HL-60 (cell line): ENCODE measurements at regions not wholly inside any gene's neighbourhood (a gene's known extent, or its start where the extent isn't known, plus 50 kb on each side); places are given as distances from the start of the nearest gene placed in this dataset.

Experiments used
- DNase-seq, 2 experiments: peaks; one replicate each; pipeline ENCODE4 v3.0.0-alpha.2; 2010 to 2020; ENCODE audit warnings: low read depth in 1 of 2, low spot score in 1 of 2
- H3K27ac ChIP-seq: fragments of 250-450 bp; sonication (Bioruptor Pico); replicated peaks from 2 replicates; pipeline ENCODE4 v1.5.1; 2020; ENCODE audit warnings: mild to moderate bottlenecking, moderate library complexity
- H3K27me3 ChIP-seq: fragments of 250-450 bp; sonication (Bioruptor Pico); 2 replicates; pipeline ENCODE4 v1.5.1; 2021; ENCODE audit warnings: mild to moderate bottlenecking, moderate library complexity; ENCODE audit not compliant: insufficient read depth, poor library complexity, severe bottlenecking
- H3K4me3 ChIP-seq: replicated peaks from 2 replicates; pipeline ENCODE4 v1.5.1; 2011; ENCODE audit warnings: mild to moderate bottlenecking, control low read depth, low read length; ENCODE audit not compliant: insufficient read depth
- GABPA ChIP-seq: IDR thresholded peaks from 2 replicates; pipeline ENCODE4 v1.6.1; 2012; ENCODE audit warnings: low read depth
- POLR2AphosphoS5 ChIP-seq: IDR thresholded peaks from 2 replicates; pipeline ENCODE4 v1.6.1; 2012; ENCODE audit warnings: low read depth
- SPI1 ChIP-seq: IDR thresholded peaks from 2 replicates; pipeline ENCODE4 v1.6.1; 2012; ENCODE audit warnings: low read depth, mild to moderate bottlenecking, borderline replicate concordance
- TF ChIP-seq, protein P1 (sequence below): IDR thresholded peaks from 2 replicates; pipeline ENCODE4 v1.6.1; 2012; ENCODE audit warnings: low read depth; ENCODE audit not compliant: insufficient replicate concordance
- TF ChIP-seq, protein P2 (sequence below): IDR thresholded peaks from one replicate; pipeline ENCODE4 v1.5.1; 2011; ENCODE audit warnings: low read length, control low read depth, inconsistent platforms; ENCODE audit not compliant: insufficient read depth

DNA sequence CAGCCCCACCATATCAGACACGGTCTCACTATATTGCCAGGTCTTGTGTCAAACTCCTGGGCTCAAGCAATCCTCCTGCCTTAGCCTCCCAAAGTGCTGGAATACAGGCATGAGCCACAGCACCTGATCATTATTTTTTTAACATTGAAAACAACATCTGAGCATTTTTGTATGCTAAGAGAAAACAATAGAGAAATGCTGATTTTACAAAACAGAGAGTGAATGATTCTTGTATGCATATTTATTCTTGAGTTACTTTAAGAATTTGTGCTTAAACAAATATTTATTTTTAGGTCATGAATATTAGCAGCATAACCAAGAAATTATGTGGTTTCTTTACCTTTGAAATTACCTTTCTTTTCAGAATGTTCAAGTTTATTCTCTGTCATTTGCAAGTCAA lies 81.8 kb upstream of the KITLG start:
- DNase-seq, result no peak
- no peaks in the 10 kb centered on the region for H3K27me3 ChIP-seq
- H3K27ac ChIP-seq, result no peak overlapping the region
- H3K4me3 ChIP-seq, result no peak overlapping the region
- TF ChIP-seq, protein P1, sequence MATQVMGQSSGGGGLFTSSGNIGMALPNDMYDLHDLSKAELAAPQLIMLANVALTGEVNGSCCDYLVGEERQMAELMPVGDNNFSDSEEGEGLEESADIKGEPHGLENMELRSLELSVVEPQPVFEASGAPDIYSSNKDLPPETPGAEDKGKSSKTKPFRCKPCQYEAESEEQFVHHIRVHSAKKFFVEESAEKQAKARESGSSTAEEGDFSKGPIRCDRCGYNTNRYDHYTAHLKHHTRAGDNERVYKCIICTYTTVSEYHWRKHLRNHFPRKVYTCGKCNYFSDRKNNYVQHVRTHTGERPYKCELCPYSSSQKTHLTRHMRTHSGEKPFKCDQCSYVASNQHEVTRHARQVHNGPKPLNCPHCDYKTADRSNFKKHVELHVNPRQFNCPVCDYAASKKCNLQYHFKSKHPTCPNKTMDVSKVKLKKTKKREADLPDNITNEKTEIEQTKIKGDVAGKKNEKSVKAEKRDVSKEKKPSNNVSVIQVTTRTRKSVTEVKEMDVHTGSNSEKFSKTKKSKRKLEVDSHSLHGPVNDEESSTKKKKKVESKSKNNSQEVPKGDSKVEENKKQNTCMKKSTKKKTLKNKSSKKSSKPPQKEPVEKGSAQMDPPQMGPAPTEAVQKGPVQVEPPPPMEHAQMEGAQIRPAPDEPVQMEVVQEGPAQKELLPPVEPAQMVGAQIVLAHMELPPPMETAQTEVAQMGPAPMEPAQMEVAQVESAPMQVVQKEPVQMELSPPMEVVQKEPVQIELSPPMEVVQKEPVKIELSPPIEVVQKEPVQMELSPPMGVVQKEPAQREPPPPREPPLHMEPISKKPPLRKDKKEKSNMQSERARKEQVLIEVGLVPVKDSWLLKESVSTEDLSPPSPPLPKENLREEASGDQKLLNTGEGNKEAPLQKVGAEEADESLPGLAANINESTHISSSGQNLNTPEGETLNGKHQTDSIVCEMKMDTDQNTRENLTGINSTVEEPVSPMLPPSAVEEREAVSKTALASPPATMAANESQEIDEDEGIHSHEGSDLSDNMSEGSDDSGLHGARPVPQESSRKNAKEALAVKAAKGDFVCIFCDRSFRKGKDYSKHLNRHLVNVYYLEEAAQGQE, result no peak
- TF ChIP-seq, protein P2, sequence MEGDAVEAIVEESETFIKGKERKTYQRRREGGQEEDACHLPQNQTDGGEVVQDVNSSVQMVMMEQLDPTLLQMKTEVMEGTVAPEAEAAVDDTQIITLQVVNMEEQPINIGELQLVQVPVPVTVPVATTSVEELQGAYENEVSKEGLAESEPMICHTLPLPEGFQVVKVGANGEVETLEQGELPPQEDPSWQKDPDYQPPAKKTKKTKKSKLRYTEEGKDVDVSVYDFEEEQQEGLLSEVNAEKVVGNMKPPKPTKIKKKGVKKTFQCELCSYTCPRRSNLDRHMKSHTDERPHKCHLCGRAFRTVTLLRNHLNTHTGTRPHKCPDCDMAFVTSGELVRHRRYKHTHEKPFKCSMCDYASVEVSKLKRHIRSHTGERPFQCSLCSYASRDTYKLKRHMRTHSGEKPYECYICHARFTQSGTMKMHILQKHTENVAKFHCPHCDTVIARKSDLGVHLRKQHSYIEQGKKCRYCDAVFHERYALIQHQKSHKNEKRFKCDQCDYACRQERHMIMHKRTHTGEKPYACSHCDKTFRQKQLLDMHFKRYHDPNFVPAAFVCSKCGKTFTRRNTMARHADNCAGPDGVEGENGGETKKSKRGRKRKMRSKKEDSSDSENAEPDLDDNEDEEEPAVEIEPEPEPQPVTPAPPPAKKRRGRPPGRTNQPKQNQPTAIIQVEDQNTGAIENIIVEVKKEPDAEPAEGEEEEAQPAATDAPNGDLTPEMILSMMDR, result no peak
- no peak for TF ChIP-seq GABPA
- TF ChIP-seq SPI1, result no peak
- no peak for TF ChIP-seq POLR2AphosphoS5

DNA sequence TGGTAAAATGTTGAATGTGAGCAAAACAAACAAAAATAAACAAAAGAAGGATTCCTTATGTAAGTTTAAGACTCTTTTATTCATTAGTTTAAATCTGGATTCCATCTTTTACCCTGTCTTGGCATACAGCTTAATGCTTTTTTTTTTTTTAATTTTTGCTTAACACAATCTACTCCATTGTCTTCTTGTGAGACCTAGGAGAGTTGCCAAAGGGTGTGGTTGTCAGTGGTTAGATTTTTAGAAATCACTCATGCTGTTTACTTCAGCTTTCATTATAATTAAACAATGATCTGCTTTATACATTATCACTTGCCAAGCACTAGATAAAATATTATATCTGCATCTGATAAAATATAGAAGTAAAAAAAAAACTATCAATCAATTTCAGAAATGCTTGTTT lies 77.7 kb upstream of the KITLG start:
- no peak for DNase-seq
- H3K27ac ChIP-seq, result no peak overlapping the region
- H3K27me3 ChIP-seq, result no peaks in the 10 kb centered on the region
- H3K4me3 ChIP-seq, result no peak overlapping the region
- TF ChIP-seq SPI1 (no peak), GABPA (no peak), POLR2AphosphoS5 (no peak)
- TF ChIP-seq, protein P1, result no peak
- TF ChIP-seq, protein P2, result no peak

DNA sequence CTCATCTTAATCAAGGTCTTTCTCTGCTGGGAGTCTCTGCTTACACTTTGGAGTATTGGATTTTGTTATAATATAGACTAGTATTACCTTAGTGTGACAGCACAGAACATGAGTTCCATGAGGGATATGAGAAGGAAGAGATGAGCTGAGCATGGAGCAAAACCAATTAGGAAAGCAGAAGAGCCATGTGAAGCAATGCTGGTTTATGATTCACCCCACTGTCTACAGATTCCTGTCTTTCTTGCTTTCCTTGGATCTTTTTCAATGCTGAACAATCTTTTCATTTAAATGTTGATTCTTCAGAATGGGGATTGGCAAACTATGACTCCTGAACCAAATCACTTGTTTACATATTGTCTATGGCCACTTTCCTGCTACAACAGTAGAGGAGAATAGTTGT lies 70.4 kb upstream of the KITLG start:
- Histone ChIP-seq H3K4me3 (no peak overlapping the region), H3K27ac (no peak overlapping the region), H3K27me3 (no peaks in the 10 kb centered on the region)
- no peak for TF ChIP-seq POLR2AphosphoS5
- TF ChIP-seq, protein P2, result no peak
- TF ChIP-seq, protein P1, result no peak
- TF ChIP-seq GABPA, result no peak
- no peak for TF ChIP-seq SPI1
- no peak for DNase-seq
